Loucy (cell line): ENCODE measurements at regions not wholly inside any gene's neighbourhood (a gene's known extent, or its start where the extent isn't known, plus 50 kb on each side); places are given as distances from the start of the nearest gene placed in this dataset.
A peak's percentile ranks its signal among the peaks of the same experiment; 100 is the strongest.

Experiments used
- H2AFZ ChIP-seq: fragments of 200-600 bp; sonication (generic); 2 replicates; pipeline ENCODE4 v1.6.0; 2016; ENCODE audit warnings: antibody characterized with exemption, mild to moderate bottlenecking, low read length, moderate library complexity
- H3F3A ChIP-seq: fragments of 200-600 bp; 2 replicates; pipeline ENCODE4 v1.6.0; 2016; ENCODE audit warnings: antibody characterized with exemption, low read depth, mild to moderate bottlenecking
- H3K27me3 ChIP-seq: fragments of 200-600 bp; sonication (generic); 2 replicates; pipeline ENCODE4 v1.6.1; 2014; ENCODE audit warnings: low read length, mild to moderate bottlenecking; ENCODE audit not compliant: insufficient read depth, poor library complexity, severe bottlenecking
- H3K36me3 ChIP-seq: fragments of 200-600 bp; sonication (generic); 2 replicates; pipeline ENCODE4 v1.6.1; 2016; ENCODE audit warnings: low read length; ENCODE audit not compliant: insufficient read depth
- H3K4me1 ChIP-seq: fragments of 200-600 bp; sonication (generic); 2 replicates; pipeline ENCODE4 v1.5.1; 2014; ENCODE audit warnings: low read length, mild to moderate bottlenecking; ENCODE audit not compliant: insufficient read depth, poor library complexity, severe bottlenecking
- H3K4me2 ChIP-seq: fragments of 200-600 bp; sonication (generic); 2 replicates; pipeline ENCODE4 v1.6.0; 2014; ENCODE audit warnings: antibody characterized with exemption, low read length, low read depth, mild to moderate bottlenecking; ENCODE audit not compliant: poor library complexity, severe bottlenecking
- H3K4me3 ChIP-seq: fragments of 200-600 bp; sonication (generic); 2 replicates; pipeline ENCODE4 v1.5.1; 2014; ENCODE audit warnings: low read length, mild to moderate bottlenecking, mixed read lengths; ENCODE audit not compliant: poor library complexity, severe bottlenecking
- H3K79me2 ChIP-seq: fragments of 200-600 bp; sonication (generic); 2 replicates; pipeline ENCODE4 v1.6.1; 2014; ENCODE audit warnings: low read length; ENCODE audit not compliant: insufficient read depth
- H3K9ac ChIP-seq: fragments of 200-600 bp; sonication (generic); 2 replicates; pipeline ENCODE4 v1.6.0; 2014; ENCODE audit warnings: mild to moderate bottlenecking, low read depth, low read length, moderate library complexity; ENCODE audit not compliant: poor library complexity, severe bottlenecking
- H3K9me2 ChIP-seq: fragments of 200-600 bp; sonication (generic); replicated peaks from 2 replicates; pipeline ENCODE4 v1.6.1; 2016; ENCODE audit warnings: low read depth, low read length, mixed read lengths
- H3K9me3 ChIP-seq: fragments of 200-600 bp; sonication (generic); 2 replicates; pipeline ENCODE4 v1.6.1; 2014; ENCODE audit warnings: mild to moderate bottlenecking, antibody characterized with exemption, low read length, low read depth; ENCODE audit not compliant: insufficient read depth
- H4K20me1 ChIP-seq: fragments of 200-600 bp; sonication (generic); 2 replicates; pipeline ENCODE4 v1.6.0; 2014; ENCODE audit warnings: antibody characterized with exemption, low read length, mild to moderate bottlenecking; ENCODE audit not compliant: insufficient read depth, poor library complexity, severe bottlenecking
- EZH2phosphoT487 ChIP-seq: fragments of 200-600 bp; IDR thresholded peaks from 2 replicates; pipeline ENCODE4 v1.6.1; 2018; ENCODE audit warnings: antibody characterized with exemption, mild to moderate bottlenecking, moderate library complexity, borderline replicate concordance
- TF ChIP-seq, protein P1 (sequence below): fragments of 200-600 bp; sonication (generic); conservative IDR thresholded peaks from 2 replicates; pipeline ENCODE4 v1.5.1; 2014; ENCODE audit warnings: mild to moderate bottlenecking, antibody characterized with exemption, low read length

DNA sequence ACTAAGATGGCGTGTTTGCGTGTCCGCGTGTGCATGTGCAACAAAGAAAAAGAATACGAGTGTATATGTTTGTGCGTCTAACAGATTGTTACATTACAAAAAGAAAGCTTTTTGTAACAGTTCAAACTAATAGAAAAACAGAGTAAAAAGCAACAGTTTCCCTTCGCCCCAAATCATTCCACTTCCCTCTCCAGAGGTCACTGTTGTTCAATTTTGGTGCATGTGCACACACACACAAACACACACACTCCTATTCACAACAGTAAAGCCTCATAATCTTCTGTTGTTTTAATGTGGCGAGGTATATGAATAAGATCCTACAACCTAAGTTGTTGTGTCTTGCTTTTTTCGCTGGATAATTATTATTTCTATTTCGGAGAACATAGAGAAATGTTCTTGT, 357.3 kb upstream of the SLC8A1 start:
- H2AFZ ChIP-seq: no peak overlapping the region
- H3K9ac ChIP-seq: no peak overlapping the region
- H3K27me3 ChIP-seq: no peaks in the 10 kb centered on the region
- no peak overlapping the region for H3K4me3 ChIP-seq
- H3K9me2 ChIP-seq: no peaks in the 10 kb centered on the region
- H3K4me1 ChIP-seq: peaks cover 12% of the 10 kb centered on the region
- H3F3A ChIP-seq: no peaks in the 10 kb centered on the region
- H4K20me1 ChIP-seq: no peaks in the 10 kb centered on the region
- H3K36me3 ChIP-seq: no peaks in the 10 kb centered on the region
- no peaks in the 10 kb centered on the region for H3K79me2 ChIP-seq
- no peak overlapping the region for H3K4me2 ChIP-seq
- TF ChIP-seq EZH2phosphoT487: no peak
- TF ChIP-seq, protein P1, sequence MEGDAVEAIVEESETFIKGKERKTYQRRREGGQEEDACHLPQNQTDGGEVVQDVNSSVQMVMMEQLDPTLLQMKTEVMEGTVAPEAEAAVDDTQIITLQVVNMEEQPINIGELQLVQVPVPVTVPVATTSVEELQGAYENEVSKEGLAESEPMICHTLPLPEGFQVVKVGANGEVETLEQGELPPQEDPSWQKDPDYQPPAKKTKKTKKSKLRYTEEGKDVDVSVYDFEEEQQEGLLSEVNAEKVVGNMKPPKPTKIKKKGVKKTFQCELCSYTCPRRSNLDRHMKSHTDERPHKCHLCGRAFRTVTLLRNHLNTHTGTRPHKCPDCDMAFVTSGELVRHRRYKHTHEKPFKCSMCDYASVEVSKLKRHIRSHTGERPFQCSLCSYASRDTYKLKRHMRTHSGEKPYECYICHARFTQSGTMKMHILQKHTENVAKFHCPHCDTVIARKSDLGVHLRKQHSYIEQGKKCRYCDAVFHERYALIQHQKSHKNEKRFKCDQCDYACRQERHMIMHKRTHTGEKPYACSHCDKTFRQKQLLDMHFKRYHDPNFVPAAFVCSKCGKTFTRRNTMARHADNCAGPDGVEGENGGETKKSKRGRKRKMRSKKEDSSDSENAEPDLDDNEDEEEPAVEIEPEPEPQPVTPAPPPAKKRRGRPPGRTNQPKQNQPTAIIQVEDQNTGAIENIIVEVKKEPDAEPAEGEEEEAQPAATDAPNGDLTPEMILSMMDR: peak; percentile 56
- no peaks in the 10 kb centered on the region for H3K9me3 ChIP-seq

DNA sequence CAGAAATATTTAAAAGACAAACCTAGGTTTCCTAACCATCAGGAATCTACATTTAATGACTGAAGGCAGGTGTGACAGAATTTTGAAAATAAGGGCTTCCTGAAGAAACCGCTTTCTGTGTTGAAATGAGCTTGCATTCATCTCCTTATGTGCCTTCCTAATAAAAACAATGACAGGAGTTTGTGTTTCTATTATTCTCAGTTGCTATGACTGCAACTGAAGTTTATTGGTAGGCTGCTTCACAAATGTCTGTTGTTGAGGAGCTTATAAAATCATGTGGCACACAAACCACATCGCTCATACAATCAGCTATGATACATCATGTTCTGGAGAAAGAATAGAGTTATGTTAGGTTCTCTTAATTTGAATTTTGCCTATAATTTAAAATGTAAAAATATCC, 362.7 kb upstream of the SLC8A1 start:
- H2AFZ ChIP-seq: no peak overlapping the region

DNA sequence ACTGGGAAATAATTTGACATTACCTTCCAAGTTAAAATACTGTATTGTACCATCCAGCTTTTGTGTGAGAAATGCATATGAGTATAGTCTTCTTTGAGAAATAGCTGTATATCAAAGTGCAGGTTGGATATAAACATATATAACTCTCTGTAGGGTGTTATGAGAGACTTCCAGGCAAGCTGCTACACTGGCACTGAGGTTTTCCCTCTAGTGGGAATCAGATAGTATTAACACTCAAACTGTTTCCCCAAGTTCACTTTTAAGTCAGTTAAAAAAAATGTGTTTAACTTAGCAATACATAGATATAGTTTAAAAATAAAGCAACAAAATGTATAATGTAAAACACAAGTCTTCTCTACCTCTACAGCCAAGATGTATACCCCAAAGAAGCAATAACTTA, 368.4 kb upstream of the SLC8A1 start:
- peaks cover 66% of the 10 kb centered on the region for H3K4me1 ChIP-seq
- H3K9me2 ChIP-seq: no peaks in the 10 kb centered on the region
- H3K79me2 ChIP-seq: no peaks in the 10 kb centered on the region
- peaks cover 14% of the 10 kb centered on the region; the same call in 1 of the 2 replicates for H3K9me3 ChIP-seq
- peak overlapping the region; percentile 55 for H3K4me2 ChIP-seq
- peak overlapping the region; percentile 14; the same call in 1 of the 2 replicates for H2AFZ ChIP-seq
- no peaks in the 10 kb centered on the region for H3K27me3 ChIP-seq
- H3F3A ChIP-seq: no peaks in the 10 kb centered on the region
- no peaks in the 10 kb centered on the region for H4K20me1 ChIP-seq
- TF ChIP-seq, protein P1: no peak
- no peak for TF ChIP-seq EZH2phosphoT487
- peak overlapping the region; percentile 29 for H3K4me3 ChIP-seq
- H3K36me3 ChIP-seq: no peaks in the 10 kb centered on the region
- H3K9ac ChIP-seq: no peak overlapping the region

More for the DNA sequence above, 362.7 kb upstream of the SLC8A1 start:
- Histone ChIP-seq H3K36me3 (no peaks in the 10 kb centered on the region), H3K9ac (no peak overlapping the region), H3K4me3 (no peak overlapping the region), H4K20me1 (no peaks in the 10 kb centered on the region), H3K79me2 (no peaks in the 10 kb centered on the region), H3K4me2 (peak overlapping the region; percentile 37), H3K9me2 (no peaks in the 10 kb centered on the region), H3K4me1 (peaks cover 48% of the 10 kb centered on the region), H3K9me3 (no peaks in the 10 kb centered on the region), H3F3A (no peaks in the 10 kb centered on the region), H3K27me3 (no peaks in the 10 kb centered on the region)
- no peak for TF ChIP-seq EZH2phosphoT487
- TF ChIP-seq, protein P1: no peak
